Nephron progenitor cell (in vitro differentiated cells): ENCODE measurements at regions not wholly inside any gene's neighbourhood (a gene's known extent, or its start where the extent isn't known, plus 50 kb on each side); places are given as distances from the start of the nearest gene placed in this dataset.
"Not testable (repeated sequence)": the region's sequence is repeated elsewhere in the genome, so short reads cannot be mapped to it uniquely, and the experiment has no call there.

Experiments
- DNase-seq: peaks from one replicate; pipeline ENCODE4 v3.0.0; 2021
- H3K27ac Mint-ChIP-seq: 2 replicates; pipeline ENCODE4 v1.8.0; 2021; ENCODE audit warnings: mild to moderate bottlenecking, moderate library complexity, mixed read lengths
- H3K27me3 Mint-ChIP-seq: 2 replicates; pipeline ENCODE4 v1.8.0; 2021; ENCODE audit warnings: mild to moderate bottlenecking, low read depth, mixed read lengths; ENCODE audit not compliant: poor library complexity
- H3K36me3 Mint-ChIP-seq: 2 replicates; pipeline ENCODE4 v1.8.0; 2021; ENCODE audit warnings: low read depth, mixed read lengths
- H3K4me1 Mint-ChIP-seq: 2 replicates; pipeline ENCODE4 v1.8.0; 2021; ENCODE audit warnings: mixed read lengths
- H3K4me3 Mint-ChIP-seq: 2 replicates; pipeline ENCODE4 v1.8.0; 2021; ENCODE audit warnings: mild to moderate bottlenecking, moderate library complexity, mixed read lengths
- H3K9me3 Mint-ChIP-seq: 2 replicates; pipeline ENCODE4 v1.8.0; 2021; ENCODE audit warnings: mild to moderate bottlenecking, moderate library complexity, mixed read lengths
- CTCF ChIP-seq: fragments of 200-600 bp; sonication (generic); IDR thresholded peaks from 2 replicates; pipeline ENCODE4 v1.5.0; 2021; ENCODE audit warnings: antibody characterized with exemption

GRCh38 chr5:89179731-89180130 is 296.7 kb upstream of the MEF2C start:
- H3K9me3 Mint-ChIP-seq = no peaks in the 10 kb centered on the region
- TF ChIP-seq CTCF = no peak
- peaks cover 3% of the 10 kb centered on the region for H3K27me3 Mint-ChIP-seq
- H3K4me1 Mint-ChIP-seq = no peaks in the 10 kb centered on the region
- no peak overlapping the region for H3K27ac Mint-ChIP-seq
- no peak for DNase-seq
- no peaks in the 10 kb centered on the region for H3K36me3 Mint-ChIP-seq
- no peak overlapping the region for H3K4me3 Mint-ChIP-seq

GRCh38 chr5:89178541-89178940 is 295.6 kb upstream of the MEF2C start:
- no peak overlapping the region for H3K4me3 Mint-ChIP-seq
- TF ChIP-seq CTCF = no peak
- no peaks in the 10 kb centered on the region for H3K4me1 Mint-ChIP-seq
- DNase-seq = no peak
- H3K27ac Mint-ChIP-seq = no peak overlapping the region
- H3K9me3 Mint-ChIP-seq = no peaks in the 10 kb centered on the region
- H3K36me3 Mint-ChIP-seq = no peaks in the 10 kb centered on the region
- peaks cover 3% of the 10 kb centered on the region for H3K27me3 Mint-ChIP-seq

- no peaks in the 10 kb centered on the region for H3K4me1 Mint-ChIP-seq
- TF ChIP-seq CTCF = no peak
- no peaks in the 10 kb centered on the region for H3K36me3 Mint-ChIP-seq
- no peak for DNase-seq
- H3K27ac Mint-ChIP-seq = no peak overlapping the region
- no peaks in the 10 kb centered on the region for H3K27me3 Mint-ChIP-seq
- no peaks in the 10 kb centered on the region for H3K9me3 Mint-ChIP-seq
- H3K4me3 Mint-ChIP-seq = no peak overlapping the region
Measured at GRCh38 chr5:89173528-89173927, 290.5 kb upstream of the MEF2C start.

GRCh38 chr5:89168766-89169165 is 285.8 kb upstream of the MEF2C start:
- Mint-ChIP-seq H3K36me3 (no peaks in the 10 kb centered on the region), H3K4me3 (no peak overlapping the region), H3K9me3 (peaks cover 2% of the 10 kb centered on the region), H3K27ac (no peak overlapping the region), H3K27me3 (no peaks in the 10 kb centered on the region), H3K4me1 (no peaks in the 10 kb centered on the region)
- DNase-seq = no peak
- no peak for TF ChIP-seq CTCF

- H3K4me1 Mint-ChIP-seq, H3K27ac Mint-ChIP-seq, H3K4me3 Mint-ChIP-seq, H3K27me3 Mint-ChIP-seq, H3K36me3 Mint-ChIP-seq, DNase-seq: not testable (repeated sequence)
- H3K9me3 Mint-ChIP-seq = peaks cover 19% of the 10 kb centered on the region
Measured at GRCh38 chr5:89164703-89165102, 281.7 kb upstream of the MEF2C start.

- H3K4me3 Mint-ChIP-seq = no peak overlapping the region
- no peaks in the 10 kb centered on the region for H3K27me3 Mint-ChIP-seq
- H3K4me1 Mint-ChIP-seq = no peaks in the 10 kb centered on the region
- H3K27ac Mint-ChIP-seq = no peak overlapping the region
- no peak for DNase-seq
- TF ChIP-seq CTCF = no peak
- H3K36me3 Mint-ChIP-seq = no peaks in the 10 kb centered on the region
- peaks cover under 1% of the 10 kb centered on the region for H3K9me3 Mint-ChIP-seq
Measured at GRCh38 chr5:89156226-89156625, 273.2 kb upstream of the MEF2C start.
